Left ventricle myocardium inferior (tissue), 1 donor: ENCODE measurements at regions not wholly inside any gene's neighbourhood (a gene's known extent, or its start where the extent isn't known, plus 50 kb on each side); places are given as distances from the start of the nearest gene placed in this dataset.

Source experiments
- DNase-seq: peaks from one replicate; pipeline ENCODE4 v3.0.0-alpha.2; 2020
- H3K27ac ChIP-seq: fragments of 200-600 bp; replicated peaks from 2 replicates; pipeline ENCODE4 v1.8.0; 2021
- H3K27me3 ChIP-seq: fragments of 200-600 bp; 2 replicates; pipeline ENCODE4 v1.8.0; 2021; ENCODE audit warnings: low read depth
- H3K36me3 ChIP-seq: fragments of 200-600 bp; 2 replicates; pipeline ENCODE4 v1.8.0; 2021
- H3K4me1 ChIP-seq: fragments of 200-600 bp; 2 replicates; pipeline ENCODE4 v1.8.0; 2021
- H3K4me3 ChIP-seq: fragments of 200-600 bp; 2 replicates; pipeline ENCODE4 v1.8.0; 2021; ENCODE audit warnings: mild to moderate bottlenecking, moderate library complexity
- H3K9me3 ChIP-seq: fragments of 200-600 bp; replicated peaks from 2 replicates; pipeline ENCODE4 v1.8.0; 2021
- CTCF ChIP-seq: fragments of 200-600 bp; IDR thresholded peaks from 2 replicates; pipeline ENCODE4 v1.8.0; 2021; ENCODE audit warnings: antibody characterized with exemption, mild to moderate bottlenecking, borderline replicate concordance
- intact Hi-C: fragments of 100-400 bp; cut with micrococcal nuclease; formaldehyde crosslinking; loops from one replicate; pipeline ENCODE4 v1.11.0; 2022
- donor health status: DM: no; HTN: yes; CAD: no; lungs with severe emphysema.

GRCh38 chr18:37964885-37965571, 399.4 kb upstream of the CELF4 start:
- intact Hi-C loops: loop anchor here (10.0 kb wide), 1 partner anchor 70 kb away; no protein-coding TSS in a partner anchor
- Histone ChIP-seq H3K27me3 (no peaks in the 10 kb centered on the region), H3K9me3 (peaks cover 16% of the 10 kb centered on the region), H3K4me1 (no peaks in the 10 kb centered on the region), H3K4me3 (no peak overlapping the region), H3K36me3 (no peaks in the 10 kb centered on the region), H3K27ac (no peak overlapping the region)
- TF ChIP-seq CTCF: no peak
- DNase-seq: no peak

GRCh38 chr18:37963837-37964236, 398.2 kb upstream of the CELF4 start:
- no peaks in the 10 kb centered on the region for H3K4me1 ChIP-seq
- peaks cover 16% of the 10 kb centered on the region for H3K9me3 ChIP-seq
- no peak overlapping the region for H3K27ac ChIP-seq
- no peaks in the 10 kb centered on the region for H3K36me3 ChIP-seq
- no peak for DNase-seq
- no peak overlapping the region for H3K4me3 ChIP-seq
- no peak for TF ChIP-seq CTCF
- H3K27me3 ChIP-seq: no peaks in the 10 kb centered on the region
- intact Hi-C loops: loop anchor here (10.0 kb wide), 1 partner anchor 71 kb away; no protein-coding TSS in a partner anchor

- no peaks in the 10 kb centered on the region for H3K36me3 ChIP-seq
- no peak for DNase-seq
- H3K9me3 ChIP-seq: peaks cover 16% of the 10 kb centered on the region
- intact Hi-C loops: loop anchor here (10.0 kb wide), 1 partner anchor 72 kb away; no protein-coding TSS in a partner anchor
- H3K4me3 ChIP-seq: no peak overlapping the region
- TF ChIP-seq CTCF: no peak
- no peak overlapping the region for H3K27ac ChIP-seq
- no peaks in the 10 kb centered on the region for H3K27me3 ChIP-seq
- H3K4me1 ChIP-seq: no peaks in the 10 kb centered on the region
Observed at GRCh38 chr18:37962316-37962966, 396.8 kb upstream of the CELF4 start.

GRCh38 chr18:37958499-37958898, 392.9 kb upstream of the CELF4 start:
- intact Hi-C loops: no loop called here
- DNase-seq: no peak
- peaks cover 26% of the 10 kb centered on the region for H3K9me3 ChIP-seq
- H3K36me3 ChIP-seq: no peaks in the 10 kb centered on the region
- H3K4me1 ChIP-seq: no peaks in the 10 kb centered on the region
- no peaks in the 10 kb centered on the region for H3K27me3 ChIP-seq
- no peak overlapping the region for H3K4me3 ChIP-seq
- no peak overlapping the region for H3K27ac ChIP-seq
- TF ChIP-seq CTCF: no peak

- H3K4me3 ChIP-seq: no peak overlapping the region
- H3K4me1 ChIP-seq: no peaks in the 10 kb centered on the region
- intact Hi-C loops: no loop called here
Observed at GRCh38 chr18:37956902-37957301, 391.3 kb upstream of the CELF4 start.

More at GRCh38 chr18:37956902-37957301, 391.3 kb upstream of the CELF4 start:
- Histone ChIP-seq H3K27me3 (no peaks in the 10 kb centered on the region), H3K9me3 (peaks cover 40% of the 10 kb centered on the region), H3K36me3 (no peaks in the 10 kb centered on the region), H3K27ac (no peak overlapping the region)
- no peak for DNase-seq
- TF ChIP-seq CTCF: no peak
